ENCODE measurements at regions not wholly inside any gene's neighbourhood (a gene's known extent, or its start where the extent isn't known, plus 50 kb on each side); places are given as distances from the start of the nearest gene placed in this dataset.

DNA sequence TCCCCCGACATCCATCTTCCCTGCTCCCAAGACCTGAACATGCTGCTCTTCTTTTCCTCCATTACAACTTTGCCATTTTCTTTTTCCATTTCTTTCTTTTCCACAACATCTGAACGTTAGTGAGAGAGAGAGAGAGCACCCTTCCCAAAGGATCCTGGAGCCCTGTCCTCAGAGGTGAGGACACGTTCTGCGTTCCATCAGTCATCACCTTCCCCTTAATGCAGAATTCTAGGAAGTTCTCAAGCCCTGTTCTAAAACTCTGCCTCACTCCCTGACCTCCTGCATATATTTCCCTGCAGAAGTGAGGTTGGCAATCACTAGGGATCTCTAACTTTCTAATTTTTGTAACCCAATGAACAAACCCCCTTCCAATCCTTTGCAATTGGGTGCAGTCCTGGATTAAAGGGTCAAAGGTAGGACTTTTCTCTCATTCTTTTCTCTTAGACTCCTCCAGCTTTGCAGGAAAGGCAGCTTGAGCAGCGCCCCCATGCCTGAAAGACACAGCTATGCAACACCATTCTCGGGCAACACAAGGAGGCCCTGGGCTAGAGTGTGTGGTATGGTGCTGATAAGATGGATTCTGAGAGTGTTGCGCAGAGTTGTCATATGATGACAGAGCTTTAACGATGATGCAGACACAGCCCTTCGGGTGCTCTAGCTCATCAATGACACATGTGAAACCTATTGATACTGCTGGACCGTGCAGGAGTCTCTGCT lies 59.2 kb upstream of the TNR start:
- no peak for TF ChIP-seq POLR2A (IDR thresholded peaks at IDR 0.05)
- TF ChIP-seq, protein P1, sequence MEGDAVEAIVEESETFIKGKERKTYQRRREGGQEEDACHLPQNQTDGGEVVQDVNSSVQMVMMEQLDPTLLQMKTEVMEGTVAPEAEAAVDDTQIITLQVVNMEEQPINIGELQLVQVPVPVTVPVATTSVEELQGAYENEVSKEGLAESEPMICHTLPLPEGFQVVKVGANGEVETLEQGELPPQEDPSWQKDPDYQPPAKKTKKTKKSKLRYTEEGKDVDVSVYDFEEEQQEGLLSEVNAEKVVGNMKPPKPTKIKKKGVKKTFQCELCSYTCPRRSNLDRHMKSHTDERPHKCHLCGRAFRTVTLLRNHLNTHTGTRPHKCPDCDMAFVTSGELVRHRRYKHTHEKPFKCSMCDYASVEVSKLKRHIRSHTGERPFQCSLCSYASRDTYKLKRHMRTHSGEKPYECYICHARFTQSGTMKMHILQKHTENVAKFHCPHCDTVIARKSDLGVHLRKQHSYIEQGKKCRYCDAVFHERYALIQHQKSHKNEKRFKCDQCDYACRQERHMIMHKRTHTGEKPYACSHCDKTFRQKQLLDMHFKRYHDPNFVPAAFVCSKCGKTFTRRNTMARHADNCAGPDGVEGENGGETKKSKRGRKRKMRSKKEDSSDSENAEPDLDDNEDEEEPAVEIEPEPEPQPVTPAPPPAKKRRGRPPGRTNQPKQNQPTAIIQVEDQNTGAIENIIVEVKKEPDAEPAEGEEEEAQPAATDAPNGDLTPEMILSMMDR (IDR thresholded peaks at IDR 0.05) = no peak
